ENCODE measurements at regions not wholly inside any gene's neighbourhood (a gene's known extent, or its start where the extent isn't known, plus 50 kb on each side); places are given as distances from the start of the nearest gene placed in this dataset.

GRCh38 chr4:55018978-55019377 lies 106.4 kb downstream of the KDR start:
- TF ChIP-seq CTCF (IDR thresholded peaks at IDR 0.05) (no peak), POLR2A (IDR thresholded peaks at IDR 0.05) (no peak)

All from uterus (tissue), 2 donors.